SK-N-SH (cell line): ENCODE measurements at regions not wholly inside any gene's neighbourhood (a gene's known extent, or its start where the extent isn't known, plus 50 kb on each side); places are given as distances from the start of the nearest gene placed in this dataset.

Experiments
- CTCF ChIA-PET: fragments of 300-600, 350-600 bp; formaldehyde crosslinking; extraction: SDS; loops from one replicate; lab custom pipeline; 2021; lab: Yijun Ruan, JAX
- POLR2A ChIA-PET: fragments of 350-600 bp; sonication (Branson Sonifier 250); formaldehyde crosslinking; extraction: SDS; loops from one replicate; lab custom pipeline; 2020; ENCODE audit warnings: antibody characterized with exemption, inconsistent platforms; lab: Yijun Ruan, JAX
- DNase-seq: peaks from one replicate; pipeline ENCODE4 v3.0.0; 2012
- H2AFZ ChIP-seq: fragments of 200-600 bp; sonication (generic); 2 replicates; pipeline ENCODE4 v1.8.1; 2016; ENCODE audit warnings: antibody characterized with exemption, mild to moderate bottlenecking, low read depth
- H3F3A ChIP-seq: fragments of 200-600 bp; sonication (generic); replicated peaks from 2 replicates; pipeline ENCODE3; 2016; ENCODE audit warnings: antibody characterized with exemption, mild to moderate bottlenecking; ENCODE audit not compliant: insufficient read depth
- H3K27ac ChIP-seq, 2 experiments: fragments of 200-500 bp in 1 of 2; fragments of 200-600 bp in 1 of 2; sonication (Bioruptor generic) in 1 of 2; sonication (generic), shearing (Covaris generic) in 1 of 2; 2 replicates each; pipeline versions ENCODE4 v1.5.1 to v1.6.1; 2014 to 2016; ENCODE audit warnings: low read depth in 2 of 2, inconsistent platforms in 1 of 2, low read length in 1 of 2, mild to moderate bottlenecking in 1 of 2, mixed read lengths in 1 of 2
- H3K27me3 ChIP-seq: fragments of 200-600 bp; sonication (generic), shearing (Covaris generic); 2 replicates; pipeline ENCODE4 v1.6.1; 2016; ENCODE audit warnings: mixed run types; ENCODE audit not compliant: insufficient read depth
- H3K36me3 ChIP-seq, 2 experiments: fragments of 200-500 bp in 1 of 2; fragments of 200-600 bp in 1 of 2; sonication (Bioruptor generic) in 1 of 2; sonication (generic) in 1 of 2; replicated peaks in 1 of 2; 2 replicates each; pipeline versions ENCODE3 to v1.5.1; 2014 to 2016; ENCODE audit warnings: low read length in 1 of 2, mild to moderate bottlenecking in 1 of 2; ENCODE audit not compliant: insufficient read depth in 2 of 2, control insufficient read depth in 1 of 2
- H3K4me1 ChIP-seq, 2 experiments: fragments of 200-500 bp in 1 of 2; fragments of 200-600 bp in 1 of 2; sonication (Bioruptor generic) in 1 of 2; sonication (generic), shearing (Covaris generic) in 1 of 2; 2 replicates each; pipeline versions ENCODE4 v1.5.1 to v1.6.1; 2014 to 2016; ENCODE audit warnings: low read depth in 1 of 2, low read length in 1 of 2, mixed run types in 1 of 2; ENCODE audit not compliant: insufficient read depth in 2 of 2, control insufficient read depth in 1 of 2
- H3K4me2 ChIP-seq: fragments of 200-600 bp; sonication (generic), shearing (Covaris generic); 2 replicates; pipeline ENCODE4 v1.6.1; 2017; ENCODE audit warnings: mixed run types
- H3K4me3 ChIP-seq, 2 experiments: fragments of 200-500 bp in 1 of 2; fragments of 200-600 bp in 1 of 2; sonication (Bioruptor generic) in 1 of 2; sonication (generic), shearing (Covaris generic) in 1 of 2; 2 replicates each; pipeline versions ENCODE4 v1.5.1 to v1.8.1; 2014 to 2016; ENCODE audit warnings: low read depth in 2 of 2, inconsistent platforms in 1 of 2, low read length in 1 of 2, mild to moderate bottlenecking in 1 of 2, mixed read lengths in 1 of 2, moderate library complexity in 1 of 2
- H3K79me2 ChIP-seq: fragments of 200-600 bp; sonication (generic); 2 replicates; pipeline ENCODE4 v1.8.1; 2017; ENCODE audit warnings: mild to moderate bottlenecking; ENCODE audit not compliant: insufficient read depth
- H3K9ac ChIP-seq: fragments of 200-600 bp; sonication (generic); 2 replicates; pipeline ENCODE4 v1.6.1; 2017; ENCODE audit warnings: mixed run types
- H3K9me2 ChIP-seq: fragments of 200-600 bp; sonication (generic); 2 replicates; pipeline ENCODE4 v1.6.1; 2017; ENCODE audit warnings: mixed run types
- H3K9me3 ChIP-seq: fragments of 200-600 bp; sonication (generic); 2 replicates; pipeline ENCODE4 v1.6.1; 2017; ENCODE audit warnings: mixed run types, mild to moderate bottlenecking, moderate library complexity
- H4K20me1 ChIP-seq: fragments of 200-600 bp; sonication (generic); 2 replicates; pipeline ENCODE4 v1.6.1; 2017; ENCODE audit warnings: mild to moderate bottlenecking, mixed run types; ENCODE audit not compliant: insufficient read depth
- CTCF ChIP-seq: fragments of 200-600 bp; sonication (generic); IDR thresholded peaks from 2 replicates; pipeline ENCODE4 v1.6.1; 2017; ENCODE audit warnings: antibody characterized with exemption, mild to moderate bottlenecking, moderate library complexity
- EP300 ChIP-seq, 2 experiments: IDR thresholded peaks; 2 replicates each; pipeline versions ENCODE4 v1.4.0 to v1.6.1; 2012; ENCODE audit warnings: borderline replicate concordance in 1 of 2, low read depth in 1 of 2, low read length in 1 of 2
- EZH2phosphoT487 ChIP-seq: fragments of 200-600 bp; sonication (generic); IDR thresholded peaks from 2 replicates; pipeline ENCODE4 v1.6.1; 2017; ENCODE audit warnings: low read depth, mixed run types, mild to moderate bottlenecking, antibody characterized with exemption, moderate library complexity, borderline replicate concordance
- FOSL2 ChIP-seq: IDR thresholded peaks from 2 replicates; pipeline ENCODE4 v1.4.0; 2012; ENCODE audit warnings: low read depth, mild to moderate bottlenecking, moderate library complexity, borderline replicate concordance
- GATA2 ChIP-seq: sonication (generic); formaldehyde crosslinking; IDR thresholded peaks from 2 replicates; pipeline ENCODE4 v1.5.0; 2020; ENCODE audit warnings: mild to moderate bottlenecking, missing genetic modification reagents
- MAX ChIP-seq: IDR thresholded peaks from 2 replicates; pipeline ENCODE4 v1.4.0; 2012; ENCODE audit warnings: low read depth
- NRF1 ChIP-seq: IDR thresholded peaks from 2 replicates; pipeline ENCODE4 v1.6.1; 2012; ENCODE audit warnings: low read depth, mild to moderate bottlenecking, low read length
- RAD21 ChIP-seq: IDR thresholded peaks from 2 replicates; pipeline ENCODE4 v1.6.1; 2012; ENCODE audit warnings: mild to moderate bottlenecking, low read length
- SMC3 ChIP-seq: IDR thresholded peaks from 2 replicates; pipeline ENCODE4 v1.6.1; 2012; ENCODE audit warnings: low read depth, low read length, improper control_type of control experiment
- USF1 ChIP-seq: IDR thresholded peaks from 2 replicates; pipeline ENCODE4 v1.4.0; 2012; ENCODE audit warnings: low read depth, borderline replicate concordance
- WGBS: methylation state at CpG from one replicate; pipeline ENCODE4 v1.1.6; 2017; ENCODE audit warnings: low lambda C conversion rate; 5-methylcytosine and 5-hydroxymethylcytosine counted together

GRCh38 chr1:24252185-24252780 is 65.2 kb upstream of the IFNLR1 start:
- Histone ChIP-seq H3K9ac (no peak overlapping the region), H3K4me3 (no peak overlapping the region), H3K4me1 (no peaks in the 10 kb centered on the region), H3K36me3 (no peaks in the 10 kb centered on the region), H3K79me2 (no peaks in the 10 kb centered on the region), H3K4me2 (no peak overlapping the region), H3K27ac (no peak overlapping the region)
- POLR2A ChIA-PET = no interaction called here
- TF ChIP-seq USF1 = no peak
- TF ChIP-seq RAD21 = no peak
- no peak for TF ChIP-seq NRF1
- no peak for TF ChIP-seq EZH2phosphoT487
- no peak for TF ChIP-seq SMC3
- no peak for TF ChIP-seq GATA2 (CRISPR knock-in tag)
- TF ChIP-seq CTCF = no peak
- no peak for TF ChIP-seq FOSL2
- TF ChIP-seq, all 33 proteins: peak for 0
- Histone ChIP-seq H3K9me2 (no peaks in the 10 kb centered on the region), H4K20me1 (no peaks in the 10 kb centered on the region), H3K9me3 (no peaks in the 10 kb centered on the region), H2AFZ (no peak overlapping the region), H3F3A (no peaks in the 10 kb centered on the region), H3K27me3 (peaks cover 4% of the 10 kb centered on the region)
- 65% methylated on average over 2 of the region's 2 CpGs for WGBS
- no peak for DNase-seq
- CTCF ChIA-PET = interaction anchor here (1.1 kb wide), 1 partner anchor 37 kb away, joined by 3 read pairs; no protein-coding TSS in a partner anchor

GRCh38 chr1:24251501-24251900 is 64.4 kb upstream of the IFNLR1 start:
- Histone ChIP-seq H3K4me2 (no peak overlapping the region), H3K36me3 (no peaks in the 10 kb centered on the region), H3K4me1 (no peaks in the 10 kb centered on the region), H3K9ac (no peak overlapping the region), H3K4me3 (no peak overlapping the region), H4K20me1 (no peaks in the 10 kb centered on the region), H3K9me3 (no peaks in the 10 kb centered on the region), H3F3A (no peaks in the 10 kb centered on the region), H3K9me2 (no peaks in the 10 kb centered on the region), H2AFZ (no peak overlapping the region), H3K27ac (no peak overlapping the region), H3K27me3 (peaks cover 4% of the 10 kb centered on the region), H3K79me2 (no peaks in the 10 kb centered on the region)
- DNase-seq = no peak
- ChIA-PET CTCF (no interaction called here), POLR2A (no interaction called here)
- TF ChIP-seq EP300 (IDR thresholded peaks at IDR 0.05; ENCODE audit: borderline replicate concordance in 1 of 2, low read depth in 1 of 2, low read length in 1 of 2) = no peak
- TF ChIP-seq MAX = no peak
- 88% methylated on average over 2 of the region's 2 CpGs for WGBS
